ENCODE measurements at regions not wholly inside any gene's neighbourhood (a gene's known extent, or its start where the extent isn't known, plus 50 kb on each side); places are given as distances from the start of the nearest gene placed in this dataset.
"Not testable (repeated sequence)": the region's sequence is repeated elsewhere in the genome, so short reads cannot be mapped to it uniquely, and the experiment has no call there.

- no peak for TF ChIP-seq CTCF (IDR thresholded peaks at IDR 0.05; ENCODE audit: insufficient read depth, low read depth, low read length)
- no peak for DNase-seq (ENCODE audit: low read depth)
- H3K4me3 ChIP-seq (ENCODE audit: low read depth, low read length): no peak overlapping the region
- no peaks in the 10 kb centered on the region for H3K36me3 ChIP-seq (ENCODE audit: control insufficient read depth, insufficient read depth, low read length)
- H3K27me3 ChIP-seq (ENCODE audit: control insufficient read depth, insufficient read depth, low read length): no peaks in the 10 kb centered on the region
- ChIA-PET POLR2A (no interaction called here), CTCF (interaction anchor here (0.7 kb wide), 1 partner anchor 71 kb away, joined by 4 read pairs; no protein-coding TSS in a partner anchor)
Observed at GRCh38 chr4:72875545-72875944, 194.0 kb downstream of the COX18 start.

- H3K4me3 ChIP-seq (ENCODE audit: low read depth, low read length): no peak overlapping the region
- CTCF ChIA-PET: interaction anchor here (0.7 kb wide), 1 partner anchor 70 kb away, joined by 4 read pairs; no protein-coding TSS in a partner anchor
Observed at GRCh38 chr4:72875138-72875537, 194.4 kb downstream of the COX18 start.

GRCh38 chr4:72864898-72865297 is 204.6 kb downstream of the COX18 start:
- ChIA-PET CTCF (no interaction called here), POLR2A (no interaction called here)
- DNase-seq (ENCODE audit: low read depth): no peak
- no peaks in the 10 kb centered on the region for H3K36me3 ChIP-seq (ENCODE audit: control insufficient read depth, insufficient read depth, low read length)
- H3K4me3 ChIP-seq (ENCODE audit: low read depth, low read length): no peak overlapping the region
- no peak for TF ChIP-seq CTCF (IDR thresholded peaks at IDR 0.05; ENCODE audit: insufficient read depth, low read depth, low read length)
- H3K27me3 ChIP-seq (ENCODE audit: control insufficient read depth, insufficient read depth, low read length): no peaks in the 10 kb centered on the region

More at GRCh38 chr4:72875138-72875537, 194.4 kb downstream of the COX18 start:
- TF ChIP-seq CTCF (IDR thresholded peaks at IDR 0.05; ENCODE audit: insufficient read depth, low read depth, low read length): no peak
- Histone ChIP-seq H3K36me3 (ENCODE audit: control insufficient read depth, insufficient read depth, low read length) (no peaks in the 10 kb centered on the region), H3K27me3 (ENCODE audit: control insufficient read depth, insufficient read depth, low read length) (no peaks in the 10 kb centered on the region)
- DNase-seq (ENCODE audit: low read depth): no peak
- POLR2A ChIA-PET: no interaction called here

GRCh38 chr4:72864277-72864676 is 205.2 kb downstream of the COX18 start:
- DNase-seq (ENCODE audit: low read depth); H3K4me3 ChIP-seq (ENCODE audit: low read depth, low read length); POLR2A ChIA-PET; H3K36me3 ChIP-seq (ENCODE audit: control insufficient read depth, insufficient read depth, low read length); H3K27me3 ChIP-seq (ENCODE audit: control insufficient read depth, insufficient read depth, low read length); CTCF ChIA-PET: not testable (repeated sequence)

- ChIA-PET CTCF (no interaction called here), POLR2A (no interaction called here)
- no peak overlapping the region for H3K4me3 ChIP-seq (ENCODE audit: low read depth, low read length)
- H3K27me3 ChIP-seq (ENCODE audit: control insufficient read depth, insufficient read depth, low read length): no peaks in the 10 kb centered on the region
- H3K36me3 ChIP-seq (ENCODE audit: control insufficient read depth, insufficient read depth, low read length): no peaks in the 10 kb centered on the region
- TF ChIP-seq CTCF (IDR thresholded peaks at IDR 0.05; ENCODE audit: insufficient read depth, low read depth, low read length): no peak
- no peak for DNase-seq (ENCODE audit: low read depth)
Observed at GRCh38 chr4:72860766-72861165, 208.8 kb downstream of the COX18 start.

GRCh38 chr4:72858328-72858727 is 211.2 kb downstream of the COX18 start:
- H3K27me3 ChIP-seq (ENCODE audit: control insufficient read depth, insufficient read depth, low read length): no peaks in the 10 kb centered on the region
- no peak overlapping the region for H3K4me3 ChIP-seq (ENCODE audit: low read depth, low read length)
- CTCF ChIA-PET: interaction anchor here (0.6 to 1.2 kb wide), 2 partner anchors 8 to 155 kb away, joined by 3 read pairs; no protein-coding TSS in a partner anchor
- peak; percentile 46 for DNase-seq (ENCODE audit: low read depth)
- no peak for TF ChIP-seq CTCF (IDR thresholded peaks at IDR 0.05; ENCODE audit: insufficient read depth, low read depth, low read length)
- POLR2A ChIA-PET: no interaction called here
- no peaks in the 10 kb centered on the region for H3K36me3 ChIP-seq (ENCODE audit: control insufficient read depth, insufficient read depth, low read length)
